ENCODE measurements at regions not wholly inside any gene's neighbourhood (a gene's known extent, or its start where the extent isn't known, plus 50 kb on each side); places are given as distances from the start of the nearest gene placed in this dataset.

DNA sequence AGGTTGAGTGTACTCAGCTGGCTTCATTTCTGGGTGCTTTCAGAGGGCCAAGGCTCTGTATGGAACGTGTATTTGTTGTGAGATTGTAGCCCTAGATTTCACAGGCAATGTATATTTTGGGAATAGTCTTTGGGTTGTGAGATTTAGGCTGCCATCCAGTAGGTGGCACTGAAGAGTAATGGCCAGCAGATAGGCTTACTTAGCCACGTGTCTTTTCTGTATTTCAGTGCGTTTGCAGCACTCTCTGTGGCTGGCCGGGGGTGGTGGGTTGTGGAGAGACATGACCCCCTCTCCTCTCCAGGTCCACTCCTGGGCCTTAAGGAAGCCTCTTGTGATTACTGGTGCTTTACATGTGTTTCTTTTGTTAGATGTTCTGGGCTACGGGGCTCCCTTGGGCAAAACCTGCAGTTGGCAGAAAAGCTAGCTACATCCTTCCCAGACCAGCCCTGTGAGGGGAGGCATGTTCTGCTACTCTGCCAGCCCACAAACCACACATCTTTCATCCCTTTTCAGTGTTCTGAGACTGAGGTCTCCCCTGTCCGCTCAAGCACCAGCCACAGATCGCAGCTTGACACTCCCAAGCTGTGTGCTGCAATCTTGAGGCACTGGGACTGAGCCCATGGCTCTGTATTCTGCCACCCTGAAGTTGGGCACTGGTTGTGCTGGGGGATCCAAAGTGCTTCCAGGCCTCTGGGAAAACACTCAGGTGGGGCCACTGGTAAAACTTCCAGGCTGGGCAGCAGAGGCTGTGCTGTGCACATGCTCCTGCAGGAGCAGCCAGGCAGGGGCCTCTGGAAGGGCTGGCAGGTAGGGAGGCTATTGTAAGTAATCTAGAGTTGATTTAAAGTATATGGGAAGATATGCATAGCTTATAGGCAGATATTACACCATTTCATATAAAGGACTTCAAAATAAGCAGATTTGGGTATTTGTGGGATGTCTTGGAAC, 1096.8 kb upstream of the PCDH20 start:
- TF ChIP-seq, protein P1, sequence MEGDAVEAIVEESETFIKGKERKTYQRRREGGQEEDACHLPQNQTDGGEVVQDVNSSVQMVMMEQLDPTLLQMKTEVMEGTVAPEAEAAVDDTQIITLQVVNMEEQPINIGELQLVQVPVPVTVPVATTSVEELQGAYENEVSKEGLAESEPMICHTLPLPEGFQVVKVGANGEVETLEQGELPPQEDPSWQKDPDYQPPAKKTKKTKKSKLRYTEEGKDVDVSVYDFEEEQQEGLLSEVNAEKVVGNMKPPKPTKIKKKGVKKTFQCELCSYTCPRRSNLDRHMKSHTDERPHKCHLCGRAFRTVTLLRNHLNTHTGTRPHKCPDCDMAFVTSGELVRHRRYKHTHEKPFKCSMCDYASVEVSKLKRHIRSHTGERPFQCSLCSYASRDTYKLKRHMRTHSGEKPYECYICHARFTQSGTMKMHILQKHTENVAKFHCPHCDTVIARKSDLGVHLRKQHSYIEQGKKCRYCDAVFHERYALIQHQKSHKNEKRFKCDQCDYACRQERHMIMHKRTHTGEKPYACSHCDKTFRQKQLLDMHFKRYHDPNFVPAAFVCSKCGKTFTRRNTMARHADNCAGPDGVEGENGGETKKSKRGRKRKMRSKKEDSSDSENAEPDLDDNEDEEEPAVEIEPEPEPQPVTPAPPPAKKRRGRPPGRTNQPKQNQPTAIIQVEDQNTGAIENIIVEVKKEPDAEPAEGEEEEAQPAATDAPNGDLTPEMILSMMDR (IDR thresholded peaks at IDR 0.05), result no peak
- TF ChIP-seq POLR2A (IDR thresholded peaks at IDR 0.05) (no peak), EP300 (IDR thresholded peaks at IDR 0.05) (no peak)

Measured in ovary (tissue), 3 donors.